Mucosa of rectum (tissue), 2 donors: ENCODE measurements at regions not wholly inside any gene's neighbourhood (a gene's known extent, or its start where the extent isn't known, plus 50 kb on each side); places are given as distances from the start of the nearest gene placed in this dataset.
"Not testable (repeated sequence)": the region's sequence is repeated elsewhere in the genome, so short reads cannot be mapped to it uniquely, and the experiment has no call there.

Experiments
- H3K27ac ChIP-seq, 2 donors: one replicate each; pipeline ENCODE4 v1.7.0; 2013; ENCODE audit warnings: inconsistent platforms in 2 of 2, low read depth in 2 of 2, low read length in 2 of 2
- H3K27me3 ChIP-seq, 2 donors: one replicate each; pipeline ENCODE4 v1.7.0; 2013; ENCODE audit warnings: low read length in 2 of 2; ENCODE audit not compliant: control insufficient read depth in 2 of 2, insufficient read depth in 2 of 2
- H3K36me3 ChIP-seq, 2 donors: one replicate each; pipeline ENCODE4 v1.7.0; 2013; ENCODE audit warnings: low read length in 2 of 2; ENCODE audit not compliant: control insufficient read depth in 2 of 2, insufficient read depth in 2 of 2
- H3K4me1 ChIP-seq, 2 donors: one replicate each; pipeline ENCODE4 v1.7.0; 2013; ENCODE audit warnings: low read length in 2 of 2, mild to moderate bottlenecking in 1 of 2; ENCODE audit not compliant: control insufficient read depth in 2 of 2, insufficient read depth in 2 of 2
- H3K4me3 ChIP-seq, 2 donors: one replicate each; pipeline ENCODE4 v1.7.0; 2013; ENCODE audit warnings: low read length in 2 of 2
- H3K9ac ChIP-seq, 2 donors: one replicate each; pipeline ENCODE4 v1.7.0; 2013; ENCODE audit warnings: low read length in 2 of 2, low read depth in 1 of 2, mild to moderate bottlenecking in 1 of 2
- H3K9me3 ChIP-seq, 2 donors: one replicate each; pipeline ENCODE4 v1.7.0; 2013; ENCODE audit warnings: low read length in 2 of 2; ENCODE audit not compliant: control insufficient read depth in 2 of 2
- donor health status: healthy.
- donor health status: Normal muscosa, but diverticular disease.

- Histone ChIP-seq H3K27me3 (no peaks in the 10 kb centered on the region), H3K4me1 (no peaks in the 10 kb centered on the region), H3K9me3 (peaks cover 0 to 7% of the 10 kb centered on the region in 2 donors), H3K27ac (no peak overlapping the region), H3K36me3 (no peaks in the 10 kb centered on the region), H3K9ac (no peak overlapping the region), H3K4me3 (no peak overlapping the region)
These were observed 485.4 kb upstream of the CCDC196 start for GRCh38 chr14:66000766-66001165.

GRCh38 chr14:66001356-66001755 is 484.8 kb upstream of the CCDC196 start:
- H3K27me3 ChIP-seq: no peaks in the 10 kb centered on the region
- H3K4me1 ChIP-seq: no peaks in the 10 kb centered on the region
- no peak overlapping the region for H3K4me3 ChIP-seq
- no peak overlapping the region for H3K9ac ChIP-seq
- H3K27ac ChIP-seq: no peak overlapping the region
- H3K36me3 ChIP-seq: no peaks in the 10 kb centered on the region
- H3K9me3 ChIP-seq: peaks cover 0 to 7% of the 10 kb centered on the region in 2 donors

- Histone ChIP-seq H3K27ac (no peak overlapping the region), H3K27me3 (no peaks in the 10 kb centered on the region), H3K36me3 (no peaks in the 10 kb centered on the region), H3K4me3 (no peak overlapping the region), H3K9ac (no peak overlapping the region), H3K4me1 (no peaks in the 10 kb centered on the region), H3K9me3 (peaks cover 0 to 7% of the 10 kb centered on the region in 2 donors)
These were observed 483.0 kb upstream of the CCDC196 start for GRCh38 chr14:66003082-66003730.

GRCh38 chr14:66005900-66006434 is 480.2 kb upstream of the CCDC196 start:
- H3K36me3 ChIP-seq: no peaks in the 10 kb centered on the region

GRCh38 chr14:66008631-66009030 is 477.5 kb upstream of the CCDC196 start:
- no peaks in the 10 kb centered on the region for H3K27me3 ChIP-seq
- H3K9me3 ChIP-seq: no peaks in the 10 kb centered on the region
- H3K36me3 ChIP-seq: no peaks in the 10 kb centered on the region
- no peak overlapping the region for H3K4me3 ChIP-seq
- H3K4me1 ChIP-seq: no peaks in the 10 kb centered on the region
- H3K9ac ChIP-seq: no peak overlapping the region
- H3K27ac ChIP-seq: no peak overlapping the region

More at GRCh38 chr14:66005900-66006434, 480.2 kb upstream of the CCDC196 start:
- H3K4me3 ChIP-seq: no peak overlapping the region
- H3K4me1 ChIP-seq: no peaks in the 10 kb centered on the region
- no peak overlapping the region for H3K9ac ChIP-seq
- no peaks in the 10 kb centered on the region for H3K27me3 ChIP-seq
- no peaks in the 10 kb centered on the region for H3K9me3 ChIP-seq
- no peak overlapping the region for H3K27ac ChIP-seq

GRCh38 chr14:66009089-66009488 is 477.1 kb upstream of the CCDC196 start:
- no peaks in the 10 kb centered on the region for H3K9me3 ChIP-seq
- no peaks in the 10 kb centered on the region for H3K36me3 ChIP-seq
- H3K27ac ChIP-seq: no peak overlapping the region
- H3K4me3 ChIP-seq: no peak overlapping the region
- H3K4me1 ChIP-seq: no peaks in the 10 kb centered on the region
- no peaks in the 10 kb centered on the region for H3K27me3 ChIP-seq
- H3K9ac ChIP-seq: no peak overlapping the region

GRCh38 chr14:66010695-66011094 is 475.5 kb upstream of the CCDC196 start:
- Histone ChIP-seq H3K4me3 (no peak overlapping the region), H3K27ac (no peak overlapping the region)

GRCh38 chr14:66011855-66012254 is 474.3 kb upstream of the CCDC196 start:
- no peak overlapping the region for H3K27ac ChIP-seq
- no peaks in the 10 kb centered on the region for H3K36me3 ChIP-seq
- H3K27me3 ChIP-seq: no peaks in the 10 kb centered on the region
- peaks cover 0 to 5% of the 10 kb centered on the region in 2 donors for H3K4me1 ChIP-seq
- H3K9me3 ChIP-seq: no peaks in the 10 kb centered on the region
- no peak overlapping the region for H3K4me3 ChIP-seq
- no peak overlapping the region for H3K9ac ChIP-seq

More at GRCh38 chr14:66010695-66011094, 475.5 kb upstream of the CCDC196 start:
- Histone ChIP-seq H3K36me3 (no peaks in the 10 kb centered on the region), H3K27me3 (no peaks in the 10 kb centered on the region), H3K9ac (no peak overlapping the region), H3K4me1 (peaks cover 0 to 5% of the 10 kb centered on the region in 2 donors), H3K9me3 (no peaks in the 10 kb centered on the region)

GRCh38 chr14:66013607-66014006 is 472.6 kb upstream of the CCDC196 start:
- H3K36me3 ChIP-seq, H3K9ac ChIP-seq, H3K4me1 ChIP-seq, H3K27ac ChIP-seq, H3K9me3 ChIP-seq, H3K27me3 ChIP-seq, H3K4me3 ChIP-seq: not testable (repeated sequence)

GRCh38 chr14:66015071-66015780 is 470.9 kb upstream of the CCDC196 start:
- Histone ChIP-seq H3K4me3 (no peak overlapping the region), H3K4me1 (peaks cover 0 to 5% of the 10 kb centered on the region in 2 donors), H3K27ac (no peak overlapping the region), H3K9ac (no peak overlapping the region), H3K27me3 (no peaks in the 10 kb centered on the region), H3K9me3 (no peaks in the 10 kb centered on the region), H3K36me3 (no peaks in the 10 kb centered on the region)
